Neutrophil (primary cell): ENCODE measurements at regions not wholly inside any gene's neighbourhood (a gene's known extent, or its start where the extent isn't known, plus 50 kb on each side); places are given as distances from the start of the nearest gene placed in this dataset.

Source experiments
- H3K27ac ChIP-seq: fragments of 200-600 bp; sonication (generic); 2 replicates; pipeline ENCODE4 v1.5.1; 2016; ENCODE audit warnings: mild to moderate bottlenecking, moderate library complexity
- H3K27me3 ChIP-seq: fragments of 200-600 bp; sonication (generic); 2 replicates; pipeline ENCODE4 v1.6.0; 2016; ENCODE audit warnings: mild to moderate bottlenecking
- H3K36me3 ChIP-seq: fragments of 200-600 bp; sonication (generic); 2 replicates; pipeline ENCODE4 v1.5.1; 2017
- H3K4me1 ChIP-seq, 2 experiments: fragments of 200-600 bp in 1 of 2; sonication (generic) in 1 of 2; 1 replicate in 1 of 2; 2 replicates in 1 of 2; pipeline versions ENCODE4 v1.5.1 to v1.6.1; 2013 to 2016; ENCODE audit warnings: low read depth in 1 of 2, low read length in 1 of 2, mild to moderate bottlenecking in 1 of 2, moderate library complexity in 1 of 2; ENCODE audit not compliant: control insufficient read depth in 1 of 2, insufficient read depth in 1 of 2
- H3K4me3 ChIP-seq, 2 experiments: fragments of 200-600 bp in 1 of 2; sonication (generic) in 1 of 2; 1 replicate in 1 of 2; 2 replicates in 1 of 2; pipeline ENCODE4 v1.5.1; 2013 to 2016; ENCODE audit warnings: low read depth in 1 of 2, low read length in 1 of 2, mild to moderate bottlenecking in 1 of 2, moderate library complexity in 1 of 2
- H3K9me3 ChIP-seq: fragments of 200-600 bp; sonication (generic); 2 replicates; pipeline ENCODE4 v1.5.1; 2016
- CTCF ChIP-seq: fragments of 200-600 bp; sonication (generic); IDR thresholded peaks from 2 replicates; pipeline ENCODE4 v1.5.1; 2016; ENCODE audit warnings: antibody characterized with exemption

- H3K27me3 ChIP-seq: peaks cover 4% of the 10 kb centered on the region
- H3K4me1 ChIP-seq: no peaks in the 10 kb centered on the region
- no peak overlapping the region for H3K27ac ChIP-seq
- no peaks in the 10 kb centered on the region for H3K9me3 ChIP-seq
- TF ChIP-seq CTCF: no peak
- no peaks in the 10 kb centered on the region for H3K36me3 ChIP-seq
- H3K4me3 ChIP-seq: no peak overlapping the region
Measured at GRCh38 chr4:152104356-152104755, 343.5 kb upstream of the GATB start.

- no peaks in the 10 kb centered on the region for H3K9me3 ChIP-seq
- TF ChIP-seq CTCF: no peak
- H3K4me3 ChIP-seq: no peak overlapping the region
- no peaks in the 10 kb centered on the region for H3K4me1 ChIP-seq
- no peaks in the 10 kb centered on the region for H3K36me3 ChIP-seq
- no peaks in the 10 kb centered on the region for H3K27me3 ChIP-seq
- H3K27ac ChIP-seq: no peak overlapping the region
Measured at GRCh38 chr4:152103181-152103901, 342.5 kb upstream of the GATB start.

- Histone ChIP-seq H3K4me3 (no peak overlapping the region), H3K27me3 (no peaks in the 10 kb centered on the region), H3K4me1 (no peaks in the 10 kb centered on the region), H3K27ac (no peak overlapping the region), H3K9me3 (no peaks in the 10 kb centered on the region), H3K36me3 (no peaks in the 10 kb centered on the region)
- no peak for TF ChIP-seq CTCF
Measured at GRCh38 chr4:152102436-152103000, 341.7 kb upstream of the GATB start.

- no peak overlapping the region for H3K27ac ChIP-seq
- H3K4me1 ChIP-seq: no peaks in the 10 kb centered on the region
- H3K36me3 ChIP-seq: no peaks in the 10 kb centered on the region
- H3K4me3 ChIP-seq: no peak overlapping the region
- no peak for TF ChIP-seq CTCF
- H3K27me3 ChIP-seq: no peaks in the 10 kb centered on the region
- H3K9me3 ChIP-seq: no peaks in the 10 kb centered on the region
Measured at GRCh38 chr4:152101556-152102435, 341.0 kb upstream of the GATB start.

- Histone ChIP-seq H3K27me3 (no peaks in the 10 kb centered on the region), H3K36me3 (no peaks in the 10 kb centered on the region), H3K4me3 (no peak overlapping the region), H3K4me1 (no peaks in the 10 kb centered on the region), H3K9me3 (no peaks in the 10 kb centered on the region), H3K27ac (no peak overlapping the region)
- no peak for TF ChIP-seq CTCF
Measured at GRCh38 chr4:152100379-152101201, 339.8 kb upstream of the GATB start.
